Putamen (tissue), 1 donor: ENCODE measurements at regions not wholly inside any gene's neighbourhood (a gene's known extent, or its start where the extent isn't known, plus 50 kb on each side); places are given as distances from the start of the nearest gene placed in this dataset.
A peak's percentile ranks its signal among the peaks of the same experiment; 100 is the strongest.

Source experiments
- DNase-seq: peaks from one replicate; pipeline ENCODE4 v3.0.0-alpha.2; 2016; ENCODE audit warnings: low spot score

DNA sequence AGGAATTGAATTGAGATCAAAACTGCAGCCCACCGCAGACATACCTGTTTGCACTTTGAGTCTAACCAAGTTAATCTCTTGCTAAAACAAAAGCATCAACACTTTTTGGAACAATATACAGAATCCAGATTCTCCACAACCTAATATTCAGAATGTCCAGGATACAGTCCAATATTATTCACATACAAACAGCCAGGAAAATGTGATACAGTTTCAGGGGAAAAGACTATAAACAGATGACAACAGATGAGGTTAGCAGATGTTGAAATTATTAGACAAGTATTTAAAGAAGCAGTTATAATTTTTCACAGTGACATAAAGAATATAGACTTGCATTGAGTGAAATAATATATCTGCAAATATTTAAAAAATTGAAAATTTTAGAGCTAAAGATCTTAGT, 678.1 kb upstream of the CXADR start:
- DNase-seq: no peak

DNA sequence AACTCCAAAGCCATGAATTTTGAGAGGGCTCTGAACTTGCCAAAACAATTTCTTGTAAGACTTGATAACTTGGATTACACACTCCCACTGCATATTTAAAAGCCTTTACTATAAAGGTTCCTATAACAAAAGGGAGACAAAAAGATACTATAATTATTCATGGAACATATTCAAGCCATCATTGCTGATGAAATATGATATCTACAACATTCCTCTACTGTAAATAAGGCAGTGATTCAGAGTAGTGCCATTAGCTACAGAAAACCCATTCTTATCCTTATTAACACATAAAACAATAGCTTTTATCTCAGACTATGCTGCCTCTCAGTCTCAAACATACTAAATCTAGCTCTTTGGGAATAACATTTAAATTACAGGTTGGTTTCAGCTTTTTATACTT, 675.5 kb upstream of the CXADR start:
- no peak for DNase-seq

DNA sequence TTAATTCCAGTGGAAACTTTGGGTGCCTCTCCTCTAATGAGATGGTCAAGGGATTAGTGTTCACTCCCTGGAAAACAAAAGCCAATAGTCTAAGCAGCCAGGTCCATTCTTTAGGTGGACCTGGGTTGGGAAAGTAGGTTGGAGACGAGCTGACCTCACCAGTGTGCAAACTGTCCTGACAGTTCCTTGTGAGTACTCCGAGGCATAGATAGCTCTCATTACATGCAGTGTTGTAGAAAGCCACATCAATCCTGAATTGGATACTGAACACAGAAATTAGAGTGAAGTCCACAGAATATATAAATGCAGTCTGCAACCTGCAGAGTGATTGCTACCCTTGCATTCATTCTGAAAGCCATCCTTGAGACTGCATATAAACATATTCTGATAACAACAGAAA, 675.1 kb upstream of the CXADR start:
- DNase-seq: no peak

DNA sequence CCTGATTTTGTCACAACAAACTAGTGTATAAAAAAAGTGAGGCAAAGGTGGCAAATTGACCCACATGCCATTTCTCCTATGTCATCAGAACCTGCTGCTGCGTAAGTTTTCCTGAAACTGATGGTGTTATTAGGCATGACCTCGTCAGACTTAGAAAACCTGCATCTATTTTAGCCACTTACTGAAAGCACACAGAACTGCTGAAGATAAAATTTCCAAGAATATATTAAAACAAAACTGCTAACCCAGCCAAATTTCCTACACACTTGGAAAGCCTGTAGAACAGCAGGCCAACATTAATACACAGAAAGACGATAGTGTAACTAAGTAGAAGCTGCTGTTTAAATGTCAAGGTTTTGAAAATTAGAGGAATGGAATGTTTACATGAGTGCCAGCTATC, 674.5 kb upstream of the CXADR start:
- no peak for DNase-seq

DNA sequence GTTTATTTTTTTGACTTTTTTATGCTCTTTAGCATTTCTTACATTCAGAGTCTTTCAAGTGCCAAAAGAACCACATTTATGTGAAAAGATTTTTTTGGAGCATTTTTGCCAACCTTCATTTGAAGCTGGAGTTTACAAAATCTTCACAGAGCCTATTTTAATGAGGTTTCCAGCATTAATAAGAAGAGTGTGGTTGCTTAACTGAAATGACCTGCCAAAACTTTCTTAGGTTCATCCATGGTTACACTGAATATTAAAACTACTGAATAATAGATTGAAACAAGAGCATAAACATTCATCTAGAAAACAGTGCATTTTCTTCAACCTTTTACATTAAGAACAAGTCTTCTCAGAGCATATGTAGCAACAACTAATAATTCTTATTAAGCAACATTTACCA, 672.3 kb upstream of the CXADR start:
- peak; percentile 4 for DNase-seq

DNA sequence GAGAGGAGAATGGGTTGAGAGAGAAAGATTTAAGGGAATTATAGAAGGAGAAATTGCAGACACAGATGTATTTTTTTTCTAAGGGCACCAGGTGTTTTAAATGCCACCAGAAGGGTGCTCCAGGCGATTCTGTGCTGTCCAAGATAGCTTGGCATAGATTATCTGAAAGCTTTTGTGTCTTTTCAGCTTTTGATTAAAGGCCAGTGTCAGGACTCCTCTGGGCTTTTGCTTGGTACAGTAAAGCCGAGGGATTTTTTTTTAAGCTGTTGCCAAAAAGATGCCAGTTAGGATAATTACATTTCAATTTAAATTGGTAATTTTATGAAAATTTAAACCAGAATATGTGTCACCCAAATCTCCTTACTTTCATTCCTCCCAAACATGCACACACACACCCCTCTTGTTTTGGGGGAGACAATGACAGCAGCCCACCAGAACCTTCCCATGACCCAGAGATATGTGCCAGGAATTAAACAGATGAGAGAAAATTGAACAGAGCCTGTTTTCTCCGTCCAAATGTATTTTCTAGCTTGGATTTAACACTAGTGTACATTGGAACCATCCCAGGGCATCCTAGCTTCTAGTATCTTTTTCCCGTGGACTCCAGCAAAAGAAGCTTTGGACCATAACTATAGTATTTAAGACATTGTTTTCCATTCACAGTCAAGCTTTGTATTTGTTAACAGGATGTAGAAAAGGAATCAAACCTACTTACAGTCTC, 670.7 kb upstream of the CXADR start:
- no peak for DNase-seq

DNA sequence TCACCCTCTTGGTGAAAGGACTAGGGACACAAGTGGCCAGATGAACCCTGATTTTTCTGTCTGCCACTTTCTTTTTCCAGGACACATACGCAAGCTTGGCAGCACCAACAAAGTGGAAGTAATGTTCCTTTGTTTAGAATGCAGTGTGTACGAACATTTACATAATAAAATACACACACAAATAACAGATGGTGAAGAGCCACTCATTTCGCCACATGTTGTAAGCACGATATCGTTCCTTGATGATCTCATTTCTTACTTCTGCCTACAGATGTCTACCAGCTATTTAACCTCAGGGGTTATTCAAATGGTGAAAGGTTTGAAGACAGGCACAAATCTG, 670.2 kb upstream of the CXADR start:
- no peak for DNase-seq

DNA sequence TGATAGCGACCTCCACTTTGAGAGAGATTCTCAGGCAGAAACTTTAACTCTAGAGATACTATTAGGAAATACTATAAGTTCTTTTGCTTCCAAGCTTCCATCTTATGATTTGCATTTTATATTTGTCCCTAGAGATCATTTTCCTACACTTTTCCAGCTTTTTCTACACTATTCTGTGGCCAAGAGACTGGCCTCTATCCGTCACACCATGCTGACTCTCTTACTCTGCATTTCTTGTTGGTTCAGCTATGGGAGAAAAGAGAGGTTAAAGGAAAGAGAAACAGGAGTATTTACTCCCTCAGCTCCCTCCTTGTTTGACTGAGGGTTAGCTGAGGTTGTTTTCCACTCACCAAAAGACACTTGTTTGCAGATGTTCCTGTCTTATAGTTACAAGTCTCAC, 665.6 kb upstream of the CXADR start:
- DNase-seq: no peak

DNA sequence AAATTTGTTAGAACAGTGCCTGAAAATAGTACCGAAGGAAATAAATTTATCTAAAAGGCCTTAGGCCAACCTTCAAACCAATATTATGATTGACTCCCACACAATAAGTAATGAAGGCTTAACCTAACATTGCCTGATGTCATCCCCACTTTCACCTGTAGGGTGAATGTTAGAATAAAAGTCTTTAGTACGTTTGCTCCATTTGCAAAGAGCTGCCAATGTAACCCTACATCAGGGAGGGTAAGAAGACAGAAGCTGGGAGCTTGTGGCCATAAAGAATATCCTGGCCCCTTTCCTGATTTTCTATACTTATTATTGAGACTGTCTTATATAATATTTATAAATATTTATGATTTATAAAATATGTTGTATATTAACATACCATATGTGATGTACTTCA, 661.8 kb upstream of the CXADR start:
- DNase-seq: no peak

DNA sequence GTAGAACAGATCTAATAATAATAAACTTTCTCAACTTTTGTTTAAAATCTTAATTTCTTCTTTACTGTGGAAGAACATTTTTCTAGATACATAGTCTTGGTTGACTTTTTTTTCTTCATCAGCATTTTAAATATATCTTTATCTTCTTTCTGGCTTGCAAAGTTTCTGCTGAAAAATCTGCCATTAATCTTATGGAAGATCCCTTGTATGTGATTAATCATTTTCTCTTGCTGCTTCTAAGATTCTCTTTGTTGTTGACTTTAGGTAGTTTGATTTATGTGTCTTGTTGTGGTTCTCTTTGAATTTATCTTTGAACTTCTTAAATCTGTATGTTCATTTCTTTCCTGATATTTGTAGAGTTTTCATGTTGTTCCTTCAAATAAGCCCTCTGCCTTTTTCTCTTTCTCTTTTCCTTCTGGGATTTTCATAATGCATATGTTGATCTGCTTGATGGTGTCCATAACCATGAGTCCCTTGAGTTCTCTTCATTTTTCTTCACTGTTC, 657.6 kb upstream of the CXADR start:
- no peak for DNase-seq

DNA sequence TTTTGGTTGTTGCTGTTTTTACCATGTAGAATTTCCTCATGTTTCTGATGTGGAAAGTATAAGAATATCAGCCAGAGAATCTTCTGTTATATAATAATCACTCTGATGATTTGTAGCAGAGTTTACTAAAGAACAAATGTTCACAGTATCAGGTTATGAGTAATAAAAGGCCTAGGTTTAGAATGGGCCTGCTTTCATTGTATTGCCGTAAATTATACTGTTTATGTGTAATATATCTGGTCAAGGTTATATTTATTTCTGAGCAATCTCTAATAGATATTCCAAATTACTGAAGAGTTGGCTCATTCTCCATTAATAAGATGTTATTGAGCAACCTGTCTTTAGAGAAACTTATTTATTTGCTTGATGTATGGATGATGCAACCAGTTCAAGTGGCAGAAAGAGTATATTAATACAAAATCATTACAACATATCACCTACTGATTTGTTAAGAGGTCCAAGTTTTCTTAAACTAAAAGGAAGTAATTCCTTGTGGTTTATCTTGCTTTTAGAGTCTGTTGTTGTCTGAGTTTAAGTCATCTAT, 649.4 kb upstream of the CXADR start:
- DNase-seq: no peak

DNA sequence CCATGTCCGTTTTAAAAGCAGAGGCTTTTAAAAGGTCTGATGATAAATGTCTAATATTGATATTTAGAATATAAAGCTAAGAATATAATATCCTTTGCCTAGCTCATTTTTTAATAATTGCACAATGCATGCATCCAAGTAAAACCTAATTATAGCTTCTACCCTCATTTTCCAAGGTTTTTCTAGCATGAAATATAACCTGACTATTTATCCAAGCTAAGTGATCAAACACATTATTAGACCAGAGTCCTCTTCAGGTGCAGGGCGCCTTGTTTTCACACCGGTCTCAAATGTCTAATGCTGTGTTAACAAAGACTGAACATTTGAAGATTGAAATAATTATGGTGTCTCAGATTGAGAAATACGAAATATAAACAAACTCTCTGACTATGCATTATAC, 648.9 kb upstream of the CXADR start:
- no peak for DNase-seq

DNA sequence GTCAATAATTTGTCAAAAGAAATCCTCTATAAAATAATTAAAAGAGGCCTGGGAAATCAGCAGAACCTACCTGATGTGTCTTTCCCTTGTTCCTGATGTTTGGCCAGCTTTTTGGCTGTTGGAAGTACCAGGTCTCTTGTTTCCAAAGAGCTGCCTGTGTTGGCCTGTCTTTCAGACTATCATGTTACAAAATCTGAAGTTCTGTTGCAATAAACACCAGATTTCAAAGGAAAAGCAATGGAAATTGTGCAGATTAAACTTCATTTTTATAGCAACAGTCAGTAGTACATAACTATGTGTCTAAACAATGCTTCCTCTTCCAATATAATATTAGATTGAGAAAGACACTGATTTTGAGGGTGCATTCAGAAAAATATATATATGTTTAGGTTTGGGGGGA, 647.2 kb upstream of the CXADR start:
- DNase-seq: no peak

DNA sequence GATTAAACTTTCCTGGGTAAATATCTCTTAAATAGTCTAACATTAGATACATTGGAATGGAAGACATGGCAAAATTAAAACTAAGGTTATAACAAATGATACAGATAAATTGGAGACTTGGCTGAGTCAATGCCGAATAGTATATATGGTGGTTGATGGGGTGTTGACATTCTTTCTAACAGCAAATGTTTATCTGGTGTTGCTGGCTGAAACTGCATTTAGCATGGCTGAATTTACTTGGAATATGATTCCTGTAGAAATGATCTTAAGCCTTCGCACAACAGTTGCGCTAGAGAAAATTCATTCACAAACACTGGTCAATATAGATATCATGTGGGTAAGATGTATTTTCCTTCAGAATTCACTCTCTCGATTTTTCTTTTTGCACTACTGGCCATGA, 646.0 kb upstream of the CXADR start:
- no peak for DNase-seq

DNA sequence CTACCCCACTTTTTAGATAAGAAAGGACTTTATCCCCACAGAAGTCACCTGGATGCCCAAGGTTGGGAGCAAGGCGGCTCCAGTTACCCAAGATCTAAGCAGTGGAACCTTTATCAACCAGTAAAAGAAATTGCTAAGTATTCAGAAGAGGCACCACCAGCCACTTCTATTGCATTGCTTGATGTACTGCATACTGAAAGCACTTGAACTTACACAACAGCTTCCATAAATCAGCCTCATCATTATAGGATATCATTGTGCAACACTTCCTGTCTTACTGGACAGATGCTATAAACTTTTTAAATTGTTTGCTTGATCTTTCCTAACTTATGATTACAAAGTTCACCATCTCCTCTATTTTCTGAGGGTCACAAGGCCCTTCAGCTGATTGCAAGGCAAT, 642.7 kb upstream of the CXADR start:
- DNase-seq: no peak

DNA sequence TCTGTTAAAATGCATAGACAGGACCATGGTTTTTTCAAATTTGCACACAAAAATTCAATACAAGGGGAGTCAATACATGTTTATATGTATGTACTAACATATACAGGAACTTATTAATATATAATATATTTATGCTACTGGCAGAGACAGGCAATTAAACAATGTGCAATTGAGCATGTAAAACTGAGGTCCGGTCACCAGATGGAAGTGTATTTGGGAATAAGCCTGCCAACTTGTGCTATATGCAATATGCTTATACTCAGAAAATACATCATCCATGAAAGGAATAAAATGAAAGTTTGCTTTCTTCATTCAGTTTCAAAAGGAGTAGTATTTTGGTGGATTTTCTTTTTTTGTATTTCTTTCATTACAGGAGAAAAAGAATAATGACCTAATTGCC, 640.2 kb upstream of the CXADR start:
- DNase-seq: no peak

DNA sequence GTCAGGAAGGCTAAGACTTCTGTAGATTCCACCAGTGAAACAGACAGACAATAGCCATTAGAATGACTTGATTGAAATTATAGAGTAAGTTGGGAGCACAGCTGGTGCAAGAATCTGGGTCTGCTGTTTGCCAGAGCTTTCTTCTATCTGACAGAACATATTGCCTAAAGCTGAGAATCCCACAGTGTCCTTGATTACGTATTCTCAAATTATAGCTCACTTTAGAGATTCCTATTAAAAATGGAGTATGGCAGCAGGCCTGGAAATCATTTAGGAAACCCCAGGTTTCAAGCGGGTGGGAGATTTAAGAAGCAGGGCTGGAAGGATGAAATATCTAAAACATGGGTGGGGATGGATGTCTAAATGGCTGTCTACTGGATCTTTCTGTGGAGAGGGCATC, 639.7 kb upstream of the CXADR start:
- no peak for DNase-seq

DNA sequence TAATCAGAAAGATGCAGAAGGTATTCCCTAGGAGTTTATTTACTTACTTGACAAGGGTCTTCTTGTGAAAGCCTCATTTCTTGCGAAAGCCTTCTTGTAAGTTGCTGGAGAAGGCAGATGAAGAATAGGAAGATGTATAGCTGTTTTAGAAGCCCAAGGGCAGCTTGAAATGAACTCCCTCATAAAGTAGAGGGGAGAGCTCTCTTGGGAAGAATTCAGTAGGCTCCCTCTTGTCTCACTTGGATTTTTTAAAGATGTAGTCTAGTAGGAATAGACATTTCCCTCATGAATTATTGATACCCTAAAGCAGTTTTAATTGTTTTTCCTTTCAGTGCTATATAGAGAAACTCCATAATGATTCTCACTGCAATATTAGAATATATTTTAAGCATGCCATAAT, 639.2 kb upstream of the CXADR start:
- no peak for DNase-seq

DNA sequence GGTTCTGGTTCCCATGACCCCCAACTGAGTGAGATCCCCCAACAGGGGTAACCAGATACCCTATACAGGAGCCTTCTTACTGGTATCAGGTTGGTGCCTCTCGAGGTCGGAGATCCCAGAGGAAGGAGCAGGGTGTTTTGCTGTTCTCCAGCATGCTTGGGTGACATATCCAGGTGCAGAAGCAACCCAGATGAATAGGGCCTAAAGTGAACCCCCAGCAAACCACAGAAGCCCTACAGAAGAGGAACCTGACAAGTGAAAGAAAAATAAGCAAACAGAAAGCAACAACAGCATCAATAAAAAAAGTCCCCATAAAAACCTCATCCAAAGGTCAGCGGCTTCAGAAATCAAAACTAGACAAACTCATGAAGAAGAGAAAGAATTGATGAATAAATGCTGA, 633.4 kb upstream of the CXADR start:
- DNase-seq: no peak

DNA sequence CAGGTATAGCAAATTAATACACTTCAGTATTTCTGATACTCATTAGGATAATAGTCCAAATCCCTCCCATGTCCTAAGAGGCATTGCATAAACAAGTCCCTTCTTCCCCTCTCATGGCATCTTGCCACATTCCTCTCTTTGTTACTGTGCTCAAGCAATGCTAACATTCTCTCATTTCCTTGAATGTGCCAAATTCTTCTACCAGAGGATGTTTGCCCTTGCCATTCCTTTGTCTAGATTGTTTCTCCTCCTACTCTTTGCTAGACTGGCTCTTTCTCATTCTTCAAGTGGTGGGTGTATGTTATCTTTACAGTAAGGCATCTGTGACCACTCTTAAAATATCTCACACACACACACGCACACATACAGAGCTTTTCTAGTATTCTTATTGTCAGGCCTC, 621.0 kb upstream of the CXADR start:
- DNase-seq: no peak

DNA sequence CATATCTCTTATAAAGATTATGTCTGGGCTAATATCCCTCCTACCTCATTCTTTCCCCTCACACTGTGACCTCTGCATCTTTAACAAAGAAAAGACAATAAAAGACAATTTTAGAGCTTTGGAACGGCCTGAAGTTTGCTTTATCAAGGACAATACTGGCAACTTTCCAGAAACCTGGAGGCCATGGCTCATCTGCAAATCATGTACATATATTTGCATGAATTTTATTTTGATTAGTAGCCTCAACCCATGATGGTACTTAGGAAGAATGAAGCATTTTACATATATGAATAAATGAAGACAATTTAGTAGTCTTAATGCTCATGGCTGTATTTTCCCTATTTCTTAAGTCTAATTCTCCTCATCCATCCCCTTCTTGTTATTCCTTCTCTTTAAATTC, 612.2 kb upstream of the CXADR start:
- no peak for DNase-seq

DNA sequence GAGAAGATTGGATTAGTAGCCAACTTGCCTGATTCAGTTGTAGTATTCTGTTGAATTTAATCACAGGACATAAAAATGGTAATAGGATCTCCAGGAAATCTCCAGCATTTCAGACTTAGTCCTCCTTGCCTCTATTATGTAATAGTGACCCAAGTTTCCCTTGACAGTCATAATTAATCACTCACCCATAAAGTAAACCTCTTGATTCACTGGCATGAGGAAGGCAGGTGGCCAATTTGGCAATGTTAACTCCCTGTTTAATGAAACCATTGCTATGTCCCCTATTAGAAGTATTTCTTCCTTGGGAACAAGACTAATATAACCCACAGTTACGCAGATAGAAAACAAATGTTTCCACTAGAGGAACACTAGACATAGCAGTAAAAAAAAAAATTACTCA, 604.8 kb upstream of the CXADR start:
- peak; percentile 55 for DNase-seq

DNA sequence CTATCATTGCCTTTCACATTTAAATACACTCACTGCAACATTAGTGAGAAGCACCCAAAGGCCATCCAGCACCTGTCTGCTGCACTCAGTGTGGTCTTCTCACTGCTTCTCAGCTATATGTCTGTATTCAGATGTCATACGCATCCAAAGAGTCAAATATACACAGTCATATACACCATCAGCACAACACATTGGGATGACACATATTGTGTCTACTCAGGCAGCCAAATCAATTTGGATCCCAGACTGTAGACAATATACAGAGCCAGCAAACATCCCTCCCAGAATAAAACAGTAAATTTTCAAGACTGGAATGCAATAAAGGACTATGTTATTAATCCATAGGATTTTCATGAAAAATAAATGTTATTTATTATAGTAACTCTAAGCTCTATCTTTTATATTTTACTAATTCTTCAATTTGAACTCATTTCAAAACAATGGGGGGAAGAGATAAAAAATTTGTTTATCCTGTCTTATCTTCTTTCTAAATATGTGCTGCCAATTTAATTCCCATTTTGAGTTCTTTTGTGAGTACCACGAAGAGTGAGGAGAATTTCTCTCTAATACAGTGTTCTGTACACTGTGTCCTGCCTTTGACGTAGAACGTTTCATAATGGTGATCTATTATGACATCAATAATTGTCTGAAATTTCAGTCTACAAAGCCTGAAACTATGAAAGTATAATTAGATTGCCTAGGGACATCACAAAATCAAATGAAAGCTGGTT, 602.2 kb upstream of the CXADR start:
- DNase-seq: no peak

DNA sequence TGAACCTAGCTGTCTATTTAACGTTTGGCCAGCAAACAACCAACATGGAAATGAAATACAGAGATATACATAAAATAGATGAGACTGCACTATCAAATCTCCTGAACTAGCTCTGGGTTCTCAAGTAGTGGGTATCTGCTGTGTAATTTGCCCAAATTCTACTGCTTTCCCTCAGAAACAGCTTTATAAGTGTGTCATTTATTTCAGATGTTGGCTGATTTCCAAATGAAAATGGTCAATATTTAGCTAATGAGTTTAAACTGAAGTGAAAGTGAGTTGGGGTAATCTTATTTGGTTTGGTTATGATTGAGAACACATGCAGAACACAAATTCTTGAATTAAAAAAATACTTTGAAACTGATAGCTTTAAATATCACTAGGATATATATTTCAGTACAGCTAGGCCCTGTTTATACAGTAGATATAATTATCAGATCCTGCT, 601.7 kb upstream of the CXADR start:
- no peak for DNase-seq
